Neural cell (in vitro differentiated cells): ENCODE measurements at regions not wholly inside any gene's neighbourhood (a gene's known extent, or its start where the extent isn't known, plus 50 kb on each side); places are given as distances from the start of the nearest gene placed in this dataset.

ENCODE experiments used
- H2AFZ ChIP-seq: fragments of 200-600, 300-800 bp; sonication (generic), shearing (Covaris generic); 2 replicates; pipeline ENCODE4 v1.6.0; 2014; ENCODE audit warnings: low read depth, mild to moderate bottlenecking, antibody characterized with exemption, low read length, moderate library complexity
- H3F3A ChIP-seq: fragments of 200-600 bp; shearing (Covaris generic); 2 replicates; pipeline ENCODE4 v1.6.1; 2016; ENCODE audit warnings: mild to moderate bottlenecking, moderate library complexity, mixed read lengths, antibody characterized with exemption, low read length; ENCODE audit not compliant: insufficient read depth, poor library complexity, severe bottlenecking
- H3K27ac ChIP-seq: fragments of 200-600, 300-800 bp; sonication (generic), shearing (Covaris generic); 2 replicates; pipeline ENCODE4 v1.5.1; 2014; ENCODE audit warnings: mild to moderate bottlenecking, low read length, moderate library complexity
- H3K27me3 ChIP-seq: fragments of 300-800, 200-600 bp; sonication (generic), shearing (Covaris generic); 2 replicates; pipeline ENCODE4 v1.6.0; 2014; ENCODE audit warnings: mild to moderate bottlenecking, low read depth, low read length, moderate library complexity; ENCODE audit not compliant: insufficient read depth
- H3K36me3 ChIP-seq: fragments of 300-800, 200-600 bp; sonication (generic), shearing (Covaris generic); 2 replicates; pipeline ENCODE4 v1.5.1; 2014; ENCODE audit warnings: mild to moderate bottlenecking, antibody characterized with exemption, low read length, moderate library complexity; ENCODE audit not compliant: insufficient read depth
- H3K4me2 ChIP-seq: fragments of 300-800, 200-600 bp; sonication (generic), shearing (Covaris generic); 2 replicates; pipeline ENCODE4 v1.6.0; 2014; ENCODE audit warnings: mild to moderate bottlenecking, low read length
- H3K4me3 ChIP-seq: fragments of 300-800, 200-600 bp; sonication (generic), shearing (Covaris generic); 2 replicates; pipeline ENCODE4 v1.5.1; 2014; ENCODE audit warnings: mild to moderate bottlenecking, low read length, moderate library complexity
- H3K79me2 ChIP-seq: fragments of 200-600 bp; shearing (Covaris generic); replicated peaks from 2 replicates; pipeline ENCODE4 v1.6.0; 2014; ENCODE audit warnings: mild to moderate bottlenecking, low read length, moderate library complexity; ENCODE audit not compliant: insufficient read depth
- H3K9ac ChIP-seq: fragments of 300-800, 200-600 bp; sonication (generic), shearing (Covaris generic); 2 replicates; pipeline ENCODE4 v1.6.1; 2016; ENCODE audit warnings: mild to moderate bottlenecking, low read length, mixed read lengths
- H3K9me2 ChIP-seq: fragments of 200-600 bp; shearing (Covaris generic); 2 replicates; pipeline ENCODE4 v1.6.1; 2016; ENCODE audit warnings: mild to moderate bottlenecking, low read length, mixed read lengths; ENCODE audit not compliant: insufficient read depth
- H3K9me3 ChIP-seq: fragments of 200-600, 300-800 bp; sonication (generic), shearing (Covaris generic); 2 replicates; pipeline ENCODE4 v1.6.1; 2016; ENCODE audit warnings: mild to moderate bottlenecking, mixed run types, low read length, moderate library complexity, mixed read lengths
- H4K20me1 ChIP-seq: fragments of 200-600 bp; shearing (Covaris generic); 2 replicates; pipeline ENCODE4 v1.6.1; 2016; ENCODE audit warnings: mild to moderate bottlenecking, mixed run types; ENCODE audit not compliant: insufficient read depth
- CTCF ChIP-seq: fragments of 450-650 bp; IDR thresholded peaks from 2 replicates; pipeline ENCODE4 v1.5.1; 2014; ENCODE audit warnings: antibody characterized with exemption, mild to moderate bottlenecking, moderate library complexity; ENCODE audit not compliant: poor library complexity, severe bottlenecking
- EP300 ChIP-seq: fragments of 450-650 bp; conservative IDR thresholded peaks from 2 replicates; pipeline ENCODE4 v1.6.1; 2014; ENCODE audit warnings: antibody characterized with exemption, mild to moderate bottlenecking, moderate library complexity; ENCODE audit not compliant: poor library complexity, severe bottlenecking
- EZH2 ChIP-seq: fragments of 200-600, 300-800 bp; shearing (Covaris generic), sonication (generic); IDR thresholded peaks from 2 replicates; pipeline ENCODE4 v1.6.1; 2014; ENCODE audit warnings: antibody characterized with exemption, low read length, borderline replicate concordance, mild to moderate bottlenecking; ENCODE audit not compliant: insufficient read depth, poor library complexity, severe bottlenecking
- MXI1 ChIP-seq: fragments of 450-650 bp; conservative IDR thresholded peaks from 2 replicates; pipeline ENCODE4 v1.6.1; 2014; ENCODE audit warnings: antibody characterized with exemption, mild to moderate bottlenecking; ENCODE audit not compliant: poor library complexity, severe bottlenecking
- POLR2AphosphoS5 ChIP-seq: IDR thresholded peaks from 2 replicates; pipeline ENCODE4 v1.6.1; 2012
- RAD21 ChIP-seq: fragments of 450-650 bp; conservative IDR thresholded peaks from 2 replicates; pipeline ENCODE4 v1.6.1; 2014; ENCODE audit warnings: antibody characterized with exemption, mild to moderate bottlenecking, moderate library complexity
- SMC3 ChIP-seq: fragments of 450-650 bp; conservative IDR thresholded peaks from 2 replicates; pipeline ENCODE4 v1.6.1; 2014; ENCODE audit warnings: antibody characterized with exemption, mild to moderate bottlenecking, moderate library complexity; ENCODE audit not compliant: poor library complexity
- TAF1 ChIP-seq: IDR thresholded peaks from 2 replicates; pipeline ENCODE4 v1.6.1; 2012; ENCODE audit warnings: low read depth
- TF ChIP-seq, protein P1 (sequence below): IDR thresholded peaks from 2 replicates; pipeline ENCODE4 v1.6.1; 2012; ENCODE audit warnings: borderline replicate concordance

GRCh38 chr1:74858136-74858535 is 125.2 kb downstream of the TYW3 start:
- Histone ChIP-seq H3K9me3 (no peaks in the 10 kb centered on the region), H3K4me2 (no peak overlapping the region), H3K9me2 (no peaks in the 10 kb centered on the region), H3K27me3 (no peaks in the 10 kb centered on the region), H4K20me1 (no peaks in the 10 kb centered on the region), H3F3A (no peaks in the 10 kb centered on the region), H3K79me2 (no peaks in the 10 kb centered on the region), H3K9ac (no peak overlapping the region), H2AFZ (no peak overlapping the region), H3K36me3 (no peaks in the 10 kb centered on the region), H3K27ac (no peak overlapping the region), H3K4me3 (no peak overlapping the region)
- TF ChIP-seq EZH2 (no peak), EP300 (no peak), TAF1 (no peak), RAD21 (no peak), SMC3 (no peak), CTCF (no peak), POLR2AphosphoS5 (no peak), MXI1 (no peak)
- TF ChIP-seq, protein P1, sequence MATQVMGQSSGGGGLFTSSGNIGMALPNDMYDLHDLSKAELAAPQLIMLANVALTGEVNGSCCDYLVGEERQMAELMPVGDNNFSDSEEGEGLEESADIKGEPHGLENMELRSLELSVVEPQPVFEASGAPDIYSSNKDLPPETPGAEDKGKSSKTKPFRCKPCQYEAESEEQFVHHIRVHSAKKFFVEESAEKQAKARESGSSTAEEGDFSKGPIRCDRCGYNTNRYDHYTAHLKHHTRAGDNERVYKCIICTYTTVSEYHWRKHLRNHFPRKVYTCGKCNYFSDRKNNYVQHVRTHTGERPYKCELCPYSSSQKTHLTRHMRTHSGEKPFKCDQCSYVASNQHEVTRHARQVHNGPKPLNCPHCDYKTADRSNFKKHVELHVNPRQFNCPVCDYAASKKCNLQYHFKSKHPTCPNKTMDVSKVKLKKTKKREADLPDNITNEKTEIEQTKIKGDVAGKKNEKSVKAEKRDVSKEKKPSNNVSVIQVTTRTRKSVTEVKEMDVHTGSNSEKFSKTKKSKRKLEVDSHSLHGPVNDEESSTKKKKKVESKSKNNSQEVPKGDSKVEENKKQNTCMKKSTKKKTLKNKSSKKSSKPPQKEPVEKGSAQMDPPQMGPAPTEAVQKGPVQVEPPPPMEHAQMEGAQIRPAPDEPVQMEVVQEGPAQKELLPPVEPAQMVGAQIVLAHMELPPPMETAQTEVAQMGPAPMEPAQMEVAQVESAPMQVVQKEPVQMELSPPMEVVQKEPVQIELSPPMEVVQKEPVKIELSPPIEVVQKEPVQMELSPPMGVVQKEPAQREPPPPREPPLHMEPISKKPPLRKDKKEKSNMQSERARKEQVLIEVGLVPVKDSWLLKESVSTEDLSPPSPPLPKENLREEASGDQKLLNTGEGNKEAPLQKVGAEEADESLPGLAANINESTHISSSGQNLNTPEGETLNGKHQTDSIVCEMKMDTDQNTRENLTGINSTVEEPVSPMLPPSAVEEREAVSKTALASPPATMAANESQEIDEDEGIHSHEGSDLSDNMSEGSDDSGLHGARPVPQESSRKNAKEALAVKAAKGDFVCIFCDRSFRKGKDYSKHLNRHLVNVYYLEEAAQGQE = no peak

GRCh38 chr1:74861867-74862266 is 128.9 kb downstream of the TYW3 start:
- no peaks in the 10 kb centered on the region for H3K9me2 ChIP-seq
- H3K4me3 ChIP-seq = no peak overlapping the region
- no peaks in the 10 kb centered on the region for H4K20me1 ChIP-seq
- TF ChIP-seq SMC3 = no peak
- TF ChIP-seq, protein P1 = no peak
- no peak for TF ChIP-seq RAD21
- no peak for TF ChIP-seq EP300
- no peak for TF ChIP-seq MXI1
- TF ChIP-seq TAF1 = no peak
- TF ChIP-seq CTCF = no peak
- TF ChIP-seq POLR2AphosphoS5 = no peak
- no peak for TF ChIP-seq EZH2
- H3K9me3 ChIP-seq = no peaks in the 10 kb centered on the region
- no peak overlapping the region for H2AFZ ChIP-seq
- no peaks in the 10 kb centered on the region for H3F3A ChIP-seq
- no peaks in the 10 kb centered on the region for H3K36me3 ChIP-seq
- no peak overlapping the region for H3K4me2 ChIP-seq
- no peak overlapping the region for H3K27ac ChIP-seq
- H3K9ac ChIP-seq = no peak overlapping the region
- H3K27me3 ChIP-seq = no peaks in the 10 kb centered on the region
- H3K79me2 ChIP-seq = no peaks in the 10 kb centered on the region
